GM06990 (cell line): ENCODE measurements at regions not wholly inside any gene's neighbourhood (a gene's known extent, or its start where the extent isn't known, plus 50 kb on each side); places are given as distances from the start of the nearest gene placed in this dataset.

Experiments
- DNase-seq: peaks from one replicate; pipeline ENCODE4 v3.0.0-alpha.2; 2011; ENCODE audit not compliant: insufficient read length; ENCODE audit errors: extremely low read depth
- H3K27me3 ChIP-seq: replicated peaks from 2 replicates; pipeline ENCODE4 v1.6.0; 2011; ENCODE audit warnings: low read length; ENCODE audit not compliant: control insufficient read depth, insufficient read depth
- H3K36me3 ChIP-seq: 2 replicates; pipeline ENCODE4 v1.5.1; 2011; ENCODE audit warnings: low read length; ENCODE audit not compliant: control insufficient read depth, insufficient read depth
- H3K4me3 ChIP-seq: replicated peaks from 2 replicates; pipeline ENCODE4 v1.5.1; 2011; ENCODE audit warnings: low read depth, mild to moderate bottlenecking, control low read depth, low read length
- TF ChIP-seq, protein P1 (sequence below): IDR thresholded peaks from 2 replicates; pipeline ENCODE4 v1.5.1; 2011; ENCODE audit warnings: low read length, control low read depth, mild to moderate bottlenecking, inconsistent platforms; ENCODE audit not compliant: insufficient read depth, poor library complexity, severe bottlenecking

DNA sequence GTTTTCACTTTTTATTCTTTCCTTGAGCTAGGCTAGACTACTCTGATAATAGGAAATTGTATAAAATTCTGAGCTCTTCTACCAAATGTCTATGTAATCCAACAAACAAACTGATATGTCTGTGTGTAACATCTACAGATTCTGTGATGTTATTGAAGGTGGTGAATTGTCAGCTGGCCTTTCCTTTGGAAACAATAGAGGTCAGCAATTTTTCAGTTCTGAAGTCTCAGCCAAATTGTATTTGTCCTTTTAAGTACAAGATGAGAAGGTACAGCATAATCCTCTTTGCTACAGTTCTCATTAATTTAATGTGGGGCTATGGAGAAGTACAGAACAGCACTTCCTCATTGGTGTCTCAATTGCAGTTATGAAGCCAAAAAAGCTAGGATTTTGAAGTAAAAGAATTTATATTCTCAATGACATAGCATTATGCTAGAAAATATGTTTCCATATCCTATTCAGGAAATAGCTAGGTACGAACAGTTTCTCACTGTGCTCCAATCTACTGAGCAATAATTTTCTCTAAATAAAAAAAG lies 198.0 kb downstream of the HINT1 start:
- H3K36me3 ChIP-seq, result no peaks in the 10 kb centered on the region
- H3K4me3 ChIP-seq, result no peak overlapping the region
- no peak for DNase-seq
- TF ChIP-seq, protein P1, sequence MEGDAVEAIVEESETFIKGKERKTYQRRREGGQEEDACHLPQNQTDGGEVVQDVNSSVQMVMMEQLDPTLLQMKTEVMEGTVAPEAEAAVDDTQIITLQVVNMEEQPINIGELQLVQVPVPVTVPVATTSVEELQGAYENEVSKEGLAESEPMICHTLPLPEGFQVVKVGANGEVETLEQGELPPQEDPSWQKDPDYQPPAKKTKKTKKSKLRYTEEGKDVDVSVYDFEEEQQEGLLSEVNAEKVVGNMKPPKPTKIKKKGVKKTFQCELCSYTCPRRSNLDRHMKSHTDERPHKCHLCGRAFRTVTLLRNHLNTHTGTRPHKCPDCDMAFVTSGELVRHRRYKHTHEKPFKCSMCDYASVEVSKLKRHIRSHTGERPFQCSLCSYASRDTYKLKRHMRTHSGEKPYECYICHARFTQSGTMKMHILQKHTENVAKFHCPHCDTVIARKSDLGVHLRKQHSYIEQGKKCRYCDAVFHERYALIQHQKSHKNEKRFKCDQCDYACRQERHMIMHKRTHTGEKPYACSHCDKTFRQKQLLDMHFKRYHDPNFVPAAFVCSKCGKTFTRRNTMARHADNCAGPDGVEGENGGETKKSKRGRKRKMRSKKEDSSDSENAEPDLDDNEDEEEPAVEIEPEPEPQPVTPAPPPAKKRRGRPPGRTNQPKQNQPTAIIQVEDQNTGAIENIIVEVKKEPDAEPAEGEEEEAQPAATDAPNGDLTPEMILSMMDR, result no peak
- no peaks in the 10 kb centered on the region for H3K27me3 ChIP-seq

DNA sequence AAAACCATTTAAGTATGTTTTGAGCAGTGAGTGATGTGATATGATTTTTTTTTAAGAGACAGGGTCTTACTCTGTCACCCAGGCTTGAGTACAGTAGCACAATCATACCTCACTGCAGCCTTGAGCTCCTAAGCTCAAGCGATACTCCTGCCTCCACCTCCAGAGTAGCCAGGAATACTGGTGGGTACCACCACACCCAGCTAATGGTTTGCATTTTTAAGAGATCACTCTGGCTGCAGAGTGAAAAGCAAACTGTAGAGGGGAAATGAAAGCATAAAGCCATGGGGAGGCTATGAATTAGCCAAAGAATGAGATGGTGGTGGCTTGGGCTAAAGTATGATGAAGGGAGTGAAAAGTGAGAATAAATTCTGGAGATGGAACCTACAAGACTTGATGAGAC lies 199.1 kb downstream of the HINT1 start:
- Histone ChIP-seq H3K36me3 (no peaks in the 10 kb centered on the region), H3K27me3 (no peaks in the 10 kb centered on the region), H3K4me3 (no peak overlapping the region)
- DNase-seq, result no peak
- TF ChIP-seq, protein P1, result no peak

DNA sequence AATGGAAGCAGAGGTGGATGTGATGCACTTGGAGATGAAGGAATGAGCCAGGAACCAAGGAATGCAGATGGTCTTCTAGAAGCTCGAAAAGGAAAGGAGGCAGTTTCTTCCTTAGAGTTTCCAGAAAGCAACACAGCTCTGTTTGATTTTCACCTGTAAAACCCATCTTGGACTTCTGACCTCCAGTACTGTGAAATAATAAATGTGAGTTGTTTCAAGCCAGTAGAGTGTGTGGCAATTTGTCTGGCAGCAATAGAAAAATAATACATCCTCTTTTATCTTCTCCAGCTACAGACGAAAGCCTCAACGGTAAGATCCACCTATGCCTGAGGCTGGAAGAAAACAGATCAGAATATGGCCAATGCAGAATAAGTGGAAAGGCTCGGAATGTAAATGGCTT lies 199.7 kb downstream of the HINT1 start:
- no peak for DNase-seq

DNA sequence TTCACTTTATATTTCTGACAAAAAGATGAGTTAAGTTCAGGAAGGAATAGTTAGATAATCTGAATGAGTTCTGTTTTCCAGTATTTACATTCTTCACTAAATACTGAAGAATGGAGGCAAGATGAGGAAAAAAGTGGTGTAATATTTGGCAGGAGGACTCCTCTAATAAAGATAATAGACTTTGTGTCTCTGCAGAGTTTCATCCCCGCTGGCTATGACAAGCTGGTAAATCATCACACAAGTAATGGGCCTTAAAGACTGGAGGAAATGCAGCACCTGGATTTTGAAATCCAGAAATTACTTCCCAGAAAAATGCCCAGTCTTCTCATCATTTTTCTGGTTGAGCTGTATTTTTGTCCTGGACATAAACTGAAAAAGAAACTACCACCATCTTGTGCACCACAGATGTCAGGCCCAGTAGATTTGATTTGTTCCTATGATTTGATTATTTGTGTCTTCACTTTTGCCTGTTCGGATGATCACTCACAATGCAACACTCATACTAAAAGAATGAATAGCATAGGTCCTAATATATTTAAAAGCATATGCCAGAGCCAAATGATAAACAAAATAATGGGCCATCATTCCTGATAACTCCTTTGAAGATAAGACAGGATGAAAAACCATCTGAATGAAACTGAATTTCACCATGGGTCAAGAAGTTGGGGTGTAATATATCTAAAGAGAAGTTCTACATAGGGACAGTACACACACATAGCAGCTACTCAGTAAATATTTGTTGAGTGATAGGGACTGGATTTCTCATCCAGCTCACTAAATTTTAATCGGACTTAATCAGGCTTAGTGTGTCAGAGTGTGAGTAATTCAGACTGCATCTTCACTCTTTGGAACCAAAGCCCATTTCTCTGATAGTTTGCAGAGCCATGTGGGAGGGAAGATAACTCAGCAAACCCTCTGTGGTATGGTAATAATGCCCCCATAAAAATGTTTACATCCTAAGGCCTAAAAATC lies 200.5 kb downstream of the HINT1 start:
- no peak overlapping the region for H3K4me3 ChIP-seq
- TF ChIP-seq, protein P1, result no peak
- no peaks in the 10 kb centered on the region for H3K27me3 ChIP-seq
- DNase-seq, result no peak
- H3K36me3 ChIP-seq, result no peaks in the 10 kb centered on the region

More for the DNA sequence above, 199.7 kb downstream of the HINT1 start:
- TF ChIP-seq, protein P1, result no peak
- no peaks in the 10 kb centered on the region for H3K27me3 ChIP-seq
- no peaks in the 10 kb centered on the region for H3K36me3 ChIP-seq
- H3K4me3 ChIP-seq, result no peak overlapping the region

DNA sequence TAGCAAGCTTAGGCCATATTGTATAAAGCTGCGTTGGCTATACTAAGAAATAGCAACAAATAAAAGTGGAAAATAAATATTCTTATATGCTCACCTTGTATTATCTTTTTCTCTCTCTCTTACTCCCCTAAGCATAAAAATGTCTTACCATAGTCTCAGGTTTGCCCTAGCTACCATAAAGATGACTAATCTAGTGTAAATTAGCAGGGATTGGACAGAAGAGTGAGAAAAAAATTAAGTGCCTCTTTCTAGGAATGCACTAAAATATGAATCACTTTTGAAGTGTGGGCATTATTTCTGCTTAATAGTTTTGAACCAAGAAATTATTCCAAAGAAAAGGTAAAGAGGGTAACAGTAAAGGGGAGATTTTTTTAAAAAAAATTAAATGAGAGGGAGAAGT lies 201.3 kb downstream of the HINT1 start:
- DNase-seq, result no peak
- TF ChIP-seq, protein P1, result no peak
- H3K4me3 ChIP-seq, result no peak overlapping the region
- no peaks in the 10 kb centered on the region for H3K36me3 ChIP-seq
- H3K27me3 ChIP-seq, result no peaks in the 10 kb centered on the region
